ENCODE measurements at regions not wholly inside any gene's neighbourhood (a gene's known extent, or its start where the extent isn't known, plus 50 kb on each side); places are given as distances from the start of the nearest gene placed in this dataset.
"Not testable (repeated sequence)": the region's sequence is repeated elsewhere in the genome, so short reads cannot be mapped to it uniquely, and the experiment has no call there.

- DNase-seq (ENCODE audit: low read depth), result not testable (repeated sequence)
Measured at GRCh38 chr5:88615767-88616166, 267.2 kb downstream of the MEF2C start.

DNA sequence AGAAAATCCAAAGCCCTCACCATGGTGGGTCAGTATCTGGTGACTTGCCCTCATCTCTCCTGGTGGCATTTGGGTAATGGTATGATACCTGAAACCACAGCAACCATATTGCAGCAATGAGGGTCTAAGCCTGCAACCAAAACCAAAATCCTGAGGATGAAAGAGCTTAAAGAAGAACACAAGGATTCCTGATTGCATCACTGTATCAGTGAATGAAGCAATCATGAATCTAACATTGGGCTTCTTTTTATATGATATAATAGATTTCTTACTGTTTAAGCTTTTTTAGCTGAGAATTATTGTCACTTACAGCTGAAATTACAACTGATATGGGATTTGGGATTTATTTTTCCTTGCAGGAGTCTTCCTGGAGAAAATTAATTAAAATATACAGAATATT is 269.9 kb downstream of the MEF2C start:
- DNase-seq (ENCODE audit: low read depth), result no peak

DNA sequence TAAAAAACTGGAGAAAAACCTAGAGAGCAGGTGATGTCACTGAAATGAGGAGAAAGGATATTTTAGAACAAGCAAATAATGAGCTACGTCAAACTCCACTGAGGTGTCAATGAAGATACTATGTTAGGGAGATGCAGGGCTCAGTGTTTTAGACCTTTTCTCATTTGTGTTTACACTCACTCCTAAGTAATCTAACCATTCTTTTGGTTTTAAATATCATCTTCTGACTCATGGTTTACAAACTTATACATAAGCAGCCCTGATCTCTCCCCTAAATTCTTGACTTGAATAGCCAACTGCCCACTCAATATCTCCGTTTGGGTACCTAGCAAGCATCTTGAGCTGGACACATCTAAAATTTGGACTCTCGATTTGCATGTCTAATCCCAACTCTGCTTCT is 272.4 kb downstream of the MEF2C start:
- DNase-seq (ENCODE audit: low read depth), result no peak

GRCh38 chr5:88607492-88607891 is 275.5 kb downstream of the MEF2C start:
- no peak for DNase-seq (ENCODE audit: low read depth)

DNA sequence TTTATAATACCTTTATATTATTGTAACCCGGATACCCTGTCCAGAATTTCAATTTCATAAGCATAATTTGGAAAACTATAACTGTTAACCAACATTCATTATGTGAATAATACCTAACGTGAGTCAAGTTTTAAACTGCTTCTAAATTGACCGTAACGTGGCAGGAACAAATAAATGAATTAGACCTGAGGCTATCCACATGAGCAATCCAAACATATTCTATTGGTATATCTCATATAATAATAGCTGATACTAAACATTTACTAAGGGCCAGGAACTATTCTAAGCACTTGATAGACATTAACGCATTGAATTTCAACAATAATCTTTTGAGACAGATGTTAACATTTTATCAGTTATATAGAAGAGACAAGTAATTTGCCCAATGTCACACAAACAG is 276.4 kb downstream of the MEF2C start:
- DNase-seq (ENCODE audit: low read depth), result no peak

- DNase-seq (ENCODE audit: low read depth), result no peak
Measured at GRCh38 chr5:88606173-88606572, 276.8 kb downstream of the MEF2C start.

DNA sequence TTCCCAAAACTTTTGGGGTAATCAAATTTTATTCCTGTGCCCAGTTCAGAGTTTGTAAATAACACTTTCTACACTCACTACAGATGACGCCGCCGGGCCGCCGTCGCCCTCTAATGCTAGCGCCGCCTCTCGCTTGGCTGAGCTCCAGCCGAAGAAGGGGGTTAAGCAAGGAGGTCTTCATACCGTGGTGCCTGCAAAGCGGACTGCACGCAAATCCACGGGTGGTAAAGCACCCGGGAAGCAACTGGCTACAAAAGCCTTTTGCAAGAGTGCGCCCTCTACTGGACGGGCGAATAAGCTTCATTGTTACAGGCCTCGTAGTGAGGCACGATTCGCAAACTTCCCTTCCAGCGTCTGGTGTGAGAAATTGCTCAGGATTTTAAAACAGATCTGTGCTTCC is 280.4 kb downstream of the MEF2C start:
- DNase-seq (ENCODE audit: low read depth), result no peak

DNA sequence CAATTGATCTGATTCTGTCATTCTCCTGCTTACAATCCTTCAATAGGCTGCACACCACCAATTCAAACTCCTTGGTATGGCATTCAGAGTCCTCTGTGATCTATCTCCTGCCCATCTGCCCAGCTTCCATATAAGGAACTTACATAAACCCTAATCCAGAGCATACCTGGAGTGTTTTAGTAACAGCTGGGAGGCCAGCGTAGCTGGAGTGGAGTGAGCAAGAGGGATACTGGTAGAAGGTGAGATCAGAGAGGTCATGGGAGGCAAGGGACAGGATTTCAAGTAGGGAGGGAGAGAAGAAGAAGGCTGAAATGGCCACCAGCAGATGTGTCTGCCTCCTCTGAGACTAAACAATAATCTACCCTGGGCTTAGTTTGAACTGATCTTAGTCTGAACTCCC is 288.5 kb downstream of the MEF2C start:
- DNase-seq (ENCODE audit: low read depth), result no peak

DNA sequence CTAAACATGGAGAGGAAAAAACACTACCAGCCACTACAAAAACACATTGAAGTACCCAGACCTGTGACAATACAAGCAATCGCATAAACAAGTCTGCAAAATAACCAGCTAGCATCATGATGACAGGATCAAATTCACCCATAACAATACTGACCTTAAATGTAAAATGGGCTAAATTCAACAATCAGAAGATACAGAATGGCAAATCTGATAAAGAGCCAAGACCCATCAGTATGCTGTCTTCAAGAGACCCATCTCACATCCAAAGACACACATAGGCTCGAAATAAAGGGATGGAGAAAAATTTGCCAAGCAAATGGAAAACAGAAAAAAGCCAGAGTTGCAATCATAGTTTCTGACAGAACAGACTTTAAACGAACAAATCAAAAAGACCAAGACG is 294.4 kb downstream of the MEF2C start:
- no peak for DNase-seq (ENCODE audit: low read depth)

DNA sequence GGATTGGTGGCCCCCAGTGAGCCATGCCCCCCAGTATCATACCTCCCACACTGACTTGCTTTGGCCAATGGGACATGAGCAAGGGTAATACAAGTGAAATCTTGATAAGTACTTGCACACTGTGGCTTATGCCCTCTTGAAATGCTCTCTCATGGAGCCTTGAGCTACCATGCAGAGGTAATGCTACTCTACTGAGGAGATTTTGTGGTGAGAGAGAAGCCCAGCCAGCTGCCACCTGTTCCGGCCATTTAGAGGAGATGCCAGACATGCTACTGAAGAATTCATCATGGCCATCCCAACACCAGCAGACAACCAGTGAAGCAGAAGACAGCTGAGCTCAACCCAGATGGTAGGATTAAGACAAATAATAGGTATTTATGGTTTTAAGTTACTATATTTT is 299.5 kb downstream of the MEF2C start:
- DNase-seq (ENCODE audit: low read depth), result no peak

DNA sequence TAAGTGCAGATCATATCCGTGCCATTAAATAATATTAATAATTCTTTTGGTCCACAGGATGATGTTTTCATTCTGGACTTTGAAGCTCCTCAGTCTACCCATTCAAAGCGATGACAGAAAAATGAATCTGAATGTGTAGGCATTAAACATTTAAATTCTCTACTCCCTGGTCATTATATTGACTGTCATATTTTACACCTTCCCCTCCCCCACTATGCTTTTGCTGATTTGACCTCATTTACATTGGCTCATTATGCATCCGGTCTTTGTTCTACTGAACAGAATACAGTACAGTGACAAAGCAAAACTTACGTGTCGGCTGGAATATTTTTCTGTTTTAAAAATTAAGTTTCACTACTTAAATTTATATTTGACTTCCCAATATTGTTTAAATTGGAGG is 289.7 kb upstream of the TMEM161B start:
- no peak for DNase-seq (ENCODE audit: low read depth)

DNA sequence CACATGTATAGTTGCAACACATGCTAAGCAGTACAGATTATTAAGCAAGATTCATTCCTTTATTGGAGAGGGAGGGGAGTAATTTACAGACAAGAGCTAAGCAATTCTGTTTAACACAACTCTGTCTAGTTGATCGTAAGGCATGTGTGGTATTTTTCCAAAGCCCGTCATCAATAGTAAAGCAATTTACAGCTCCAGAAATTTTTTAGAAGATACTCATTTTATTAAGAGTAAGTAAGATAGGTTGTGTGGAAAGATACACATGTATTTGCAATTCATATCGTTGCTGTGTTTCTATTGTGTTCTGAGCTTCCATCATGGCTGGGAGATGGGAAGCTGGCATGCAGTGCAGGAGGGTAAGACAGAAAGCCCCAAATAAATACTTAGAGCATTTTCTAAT is 289.2 kb upstream of the TMEM161B start:
- no peak for DNase-seq (ENCODE audit: low read depth)

DNA sequence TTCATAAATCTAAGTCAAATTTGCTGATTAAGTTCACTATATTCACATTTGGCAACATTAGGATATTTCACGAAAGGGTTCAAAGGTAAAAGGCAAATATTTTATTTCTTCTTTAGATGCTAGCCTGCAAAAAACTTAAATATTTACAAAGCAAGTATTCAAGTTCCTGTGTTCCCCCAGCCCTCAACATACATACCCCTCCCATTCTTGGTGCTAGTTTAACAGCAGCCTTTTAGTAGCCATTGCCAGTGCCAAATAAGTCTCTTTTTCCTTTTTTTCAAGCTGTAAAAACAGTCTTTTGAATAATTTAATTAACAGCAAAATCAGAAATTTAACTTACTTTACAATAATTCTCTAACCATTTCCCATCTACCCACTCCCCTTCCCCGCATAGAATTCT is 288.5 kb upstream of the TMEM161B start:
- DNase-seq (ENCODE audit: low read depth), result no peak

GRCh38 chr5:88556406-88556805 is 287.8 kb upstream of the TMEM161B start:
- DNase-seq (ENCODE audit: low read depth), result no peak

DNA sequence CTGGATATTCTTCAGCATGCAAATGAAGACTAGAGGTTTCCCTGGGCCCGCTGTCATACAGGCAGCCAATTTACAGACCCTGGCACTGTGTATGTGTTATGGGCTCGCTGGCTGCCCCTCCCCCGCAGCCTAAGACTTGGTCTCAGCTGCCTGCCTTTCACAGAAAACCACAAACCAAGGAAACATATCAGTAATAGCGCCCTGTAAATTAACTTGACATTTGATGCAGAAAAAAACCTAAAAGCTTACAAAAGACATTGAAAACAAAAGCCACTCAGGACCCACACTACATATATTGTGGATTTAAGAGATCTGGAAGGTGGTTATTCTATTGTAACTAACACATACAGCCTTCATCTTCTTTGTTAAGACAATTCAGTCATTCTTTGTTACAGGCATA is 287.0 kb upstream of the TMEM161B start:
- DNase-seq (ENCODE audit: low read depth), result peak; percentile 7

GRCh38 chr5:88553986-88554385 is 285.3 kb upstream of the TMEM161B start:
- DNase-seq (ENCODE audit: low read depth), result no peak

GRCh38 chr5:88553136-88553875 is 284.7 kb upstream of the TMEM161B start:
- DNase-seq (ENCODE audit: low read depth), result no peak

GRCh38 chr5:88552426-88552825 is 283.8 kb upstream of the TMEM161B start:
- DNase-seq (ENCODE audit: low read depth), result no peak

- DNase-seq (ENCODE audit: low read depth), result no peak
Measured at GRCh38 chr5:88551724-88552345, 283.2 kb upstream of the TMEM161B start.

- DNase-seq (ENCODE audit: low read depth), result no peak
Measured at GRCh38 chr5:88550736-88551135, 282.1 kb upstream of the TMEM161B start.

DNA sequence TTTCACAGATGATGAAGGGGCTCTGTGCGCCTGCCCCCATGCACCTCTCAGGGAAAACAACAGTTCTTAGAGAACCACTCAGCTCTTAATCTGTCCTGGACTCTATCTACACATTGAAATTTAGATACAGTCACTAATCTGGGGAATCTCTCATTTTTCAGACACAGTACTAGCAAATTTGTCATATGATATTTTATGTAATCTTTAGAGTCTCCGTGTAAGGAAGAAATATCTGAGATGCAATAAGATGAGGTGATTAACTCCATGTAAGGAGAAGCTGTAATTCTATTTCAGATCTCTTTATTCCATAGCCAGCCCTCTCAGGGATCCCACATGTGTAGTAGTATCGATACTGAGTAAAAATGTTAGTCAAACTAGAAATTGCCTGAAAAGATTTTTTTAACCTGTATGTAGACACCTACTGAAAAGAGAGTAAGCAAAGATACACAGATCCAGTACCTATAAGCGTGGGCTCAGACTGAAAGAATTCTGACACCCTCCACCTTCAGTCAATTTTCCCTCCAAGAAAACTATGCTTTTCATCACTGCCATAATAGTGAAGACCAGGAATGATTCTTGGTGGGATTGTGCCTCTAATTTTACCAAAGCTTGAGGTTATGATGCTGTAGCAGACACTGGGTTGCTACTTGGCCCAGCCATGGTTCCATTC is 279.6 kb upstream of the TMEM161B start:
- DNase-seq (ENCODE audit: low read depth), result no peak

- DNase-seq (ENCODE audit: low read depth), result no peak
Measured at GRCh38 chr5:88545338-88545737, 276.7 kb upstream of the TMEM161B start.

DNA sequence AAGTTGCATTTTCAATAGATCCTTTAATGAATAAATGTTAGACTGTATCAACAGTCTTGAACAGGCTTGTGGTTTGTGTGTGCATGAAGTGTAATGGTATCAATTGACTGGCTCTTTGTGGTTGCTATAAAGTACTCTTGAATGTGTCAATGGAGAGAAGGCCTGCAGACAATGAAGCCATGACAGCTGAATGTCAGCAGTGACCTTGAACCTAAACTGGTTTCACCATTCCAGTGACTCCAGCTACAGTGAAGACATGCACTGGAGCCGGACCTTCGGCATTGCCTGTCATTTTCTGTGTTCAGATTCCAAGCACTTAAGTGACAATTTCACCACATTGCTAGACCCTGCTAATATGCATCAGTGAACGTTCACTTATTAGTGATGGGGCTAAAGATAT is 276.0 kb upstream of the TMEM161B start:
- no peak for DNase-seq (ENCODE audit: low read depth)
